DMS79 treated with DMSO at 0.1 percent for 48 hours (cell line): ENCODE measurements at regions not wholly inside any gene's neighbourhood (a gene's known extent, or its start where the extent isn't known, plus 50 kb on each side); places are given as distances from the start of the nearest gene placed in this dataset.

Source experiments
- DNase-seq: peaks from one replicate; lab custom pipeline; 2025; lab: John Stamatoyannopoulos, UW

GRCh38 chr6:18335948-18336347, 51.2 kb upstream of the RNF144B start:
- DNase-seq: no peak

DNA sequence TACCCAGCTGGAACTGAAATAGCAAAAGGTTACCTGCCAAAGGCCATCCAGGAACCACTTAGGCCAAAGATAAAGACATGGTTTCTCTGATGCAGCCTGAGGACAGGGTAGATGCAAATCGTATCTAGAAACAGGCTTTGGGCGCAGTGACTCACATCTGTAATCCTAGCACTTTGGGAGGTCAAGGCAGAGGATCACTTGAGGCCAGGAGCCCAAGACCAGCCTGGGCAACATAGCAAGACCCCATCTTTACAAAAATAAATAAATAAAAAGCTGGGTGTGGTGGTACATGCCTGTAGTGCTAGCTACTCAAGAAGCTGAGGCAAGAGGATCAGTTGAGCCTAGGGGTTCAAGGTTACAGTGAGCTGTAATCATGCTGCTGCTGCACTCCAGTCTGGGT, 52.9 kb upstream of the RNF144B start:
- no peak for DNase-seq

DNA sequence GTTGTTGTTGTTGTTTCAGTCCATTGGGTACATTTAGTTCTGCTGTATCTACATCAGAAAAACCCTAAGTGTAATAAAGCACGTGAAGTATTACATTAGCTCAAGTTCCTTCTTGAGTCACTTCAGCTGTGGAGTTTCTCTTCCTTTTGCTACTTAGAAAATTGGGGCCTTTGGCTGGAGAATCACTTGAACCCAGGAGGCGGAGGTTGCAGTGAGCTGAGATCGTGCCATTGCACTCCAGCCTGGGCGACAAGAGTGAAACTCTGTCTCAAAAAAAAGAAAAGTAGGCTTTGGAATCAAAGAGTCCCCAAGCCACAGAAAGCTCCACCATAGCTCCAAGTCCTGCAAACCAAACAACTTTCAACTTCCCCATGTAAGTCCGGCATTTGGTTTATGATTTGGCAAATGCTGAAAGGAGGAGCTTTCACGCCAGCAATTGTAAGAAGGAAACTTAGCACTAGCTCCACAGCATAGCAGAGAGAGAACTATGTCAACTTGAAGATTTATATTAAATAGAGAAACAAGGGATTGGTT, 56.5 kb upstream of the RNF144B start:
- no peak for DNase-seq

- DNase-seq: no peak
Measured at GRCh38 chr6:18329776-18330175, 57.4 kb upstream of the RNF144B start.

DNA sequence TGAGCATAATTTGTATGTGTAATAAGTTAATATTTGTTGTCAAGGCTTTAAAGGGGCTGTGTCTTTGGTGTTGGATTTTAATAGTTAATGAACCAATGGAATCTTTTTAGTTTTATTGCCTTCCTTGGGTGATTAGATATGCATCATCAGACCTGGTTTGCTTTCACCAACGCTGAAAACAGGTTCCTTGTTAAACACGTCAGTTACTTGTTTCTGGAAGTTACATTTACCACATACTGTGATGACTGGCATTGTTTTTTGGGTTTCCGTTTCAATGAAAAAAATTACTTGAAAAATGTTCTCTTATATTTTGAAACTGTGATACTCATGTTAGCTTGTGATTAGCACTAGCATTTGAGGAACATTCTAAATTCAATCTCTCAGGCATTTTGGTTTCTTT, 58.6 kb upstream of the RNF144B start:
- DNase-seq: peak; percentile 70

DNA sequence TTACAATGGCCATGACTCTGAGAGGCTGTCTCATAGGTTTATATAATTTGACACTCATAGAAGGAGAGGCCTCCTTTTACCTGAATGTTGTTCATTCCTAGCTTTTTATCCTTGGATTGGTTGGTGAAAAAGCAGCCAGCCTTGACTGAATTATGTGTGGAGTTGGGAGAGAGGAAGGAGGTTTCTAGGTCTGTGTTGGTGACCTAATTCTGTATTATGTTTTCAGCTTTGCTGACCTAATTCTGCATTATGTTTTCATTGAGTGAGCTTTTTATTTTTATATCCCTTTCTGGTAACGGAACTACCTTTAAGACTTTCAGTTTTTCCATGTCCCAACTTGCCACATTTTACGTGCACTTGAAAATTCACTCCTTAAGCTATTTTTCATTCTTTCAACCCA, 59.1 kb upstream of the RNF144B start:
- peak; percentile 62 for DNase-seq

GRCh38 chr6:18327626-18328025, 59.5 kb upstream of the RNF144B start:
- peak; percentile 84 for DNase-seq

DNA sequence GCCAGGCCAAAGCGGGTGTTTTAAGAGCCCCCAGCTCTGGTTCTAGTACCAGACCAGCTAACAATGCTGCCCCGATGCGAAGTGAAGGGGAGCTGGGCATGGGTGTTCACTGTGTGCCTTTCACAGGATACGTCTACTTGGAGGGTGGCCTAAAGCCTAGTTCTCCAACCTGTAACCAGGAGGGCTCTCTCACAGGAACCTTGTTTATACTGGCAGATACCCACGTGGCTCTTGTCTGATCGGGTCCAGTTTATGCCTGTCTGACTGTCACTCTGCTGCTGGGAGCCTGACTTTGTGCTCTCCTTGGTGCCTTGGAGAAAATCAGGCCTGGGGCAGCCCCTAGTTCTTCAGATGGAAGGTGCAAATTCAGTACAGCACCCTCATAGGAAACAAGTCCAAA, 60.2 kb upstream of the RNF144B start:
- no peak for DNase-seq

GRCh38 chr6:18326001-18326400, 61.1 kb upstream of the RNF144B start:
- DNase-seq: no peak

DNA sequence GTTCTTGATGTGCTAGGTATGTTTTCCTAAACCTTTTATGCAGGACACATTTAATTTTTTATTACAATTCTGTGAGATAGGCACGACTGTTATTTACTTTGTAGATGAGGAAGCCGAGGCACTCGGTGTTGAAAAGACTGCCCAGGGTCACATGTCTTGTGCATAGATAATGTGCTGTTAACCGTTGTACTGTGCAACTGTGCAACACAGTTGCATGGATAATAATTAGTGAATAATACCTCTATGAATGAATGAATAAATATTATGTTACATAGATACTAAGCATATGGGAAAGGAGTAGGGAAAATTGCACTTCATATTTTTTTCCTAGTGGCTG, 60.3 kb upstream of the DEK start:
- no peak for DNase-seq

GRCh38 chr6:18323935-18324705, 59.8 kb upstream of the DEK start:
- DNase-seq: peak; percentile 83

GRCh38 chr6:18317850-18318249, 53.5 kb upstream of the DEK start:
- no peak for DNase-seq

GRCh38 chr6:18314317-18314997, 50.1 kb upstream of the DEK start:
- no peak for DNase-seq
